SIG-M5 treated with dmso at 0.1 percent for 504 hours (cell line): ENCODE measurements at regions not wholly inside any gene's neighbourhood (a gene's known extent, or its start where the extent isn't known, plus 50 kb on each side); places are given as distances from the start of the nearest gene placed in this dataset.
"Not testable (repeated sequence)": the region's sequence is repeated elsewhere in the genome, so short reads cannot be mapped to it uniquely, and the experiment has no call there.

ENCODE experiments used
- DNase-seq: peaks from one replicate; lab custom pipeline; 2025; ENCODE audit not compliant: unreplicated experiment; lab: John Stamatoyannopoulos, UW

GRCh38 chr22:25407859-25408229 lies 156.6 kb upstream of the GRK3 start:
- no peak for DNase-seq

- DNase-seq = no peak
These were observed 155.2 kb upstream of the GRK3 start for GRCh38 chr22:25409240-25409639.

- no peak for DNase-seq
These were observed 153.6 kb upstream of the GRK3 start for GRCh38 chr22:25410849-25411248.

GRCh38 chr22:25413620-25414019 lies 150.9 kb upstream of the GRK3 start:
- no peak for DNase-seq

- DNase-seq = not testable (repeated sequence)
These were observed 148.7 kb upstream of the GRK3 start for GRCh38 chr22:25415731-25416130.

- not testable (repeated sequence) for DNase-seq
These were observed 146.6 kb upstream of the GRK3 start for GRCh38 chr22:25417826-25418225.

- DNase-seq = peak; percentile 81
These were observed 145.0 kb upstream of the GRK3 start for GRCh38 chr22:25419247-25420113.

GRCh38 chr22:25420114-25420441 lies 144.4 kb upstream of the GRK3 start:
- DNase-seq = not testable (repeated sequence)

GRCh38 chr22:25420471-25420924 lies 144.0 kb upstream of the GRK3 start:
- DNase-seq = no peak

GRCh38 chr22:25420925-25421904 lies 143.3 kb upstream of the GRK3 start:
- no peak for DNase-seq

- DNase-seq = peak; percentile 41
These were observed 137.8 kb upstream of the GRK3 start for GRCh38 chr22:25426530-25427308.

GRCh38 chr22:25431637-25432342 lies 132.7 kb upstream of the GRK3 start:
- DNase-seq = not testable (repeated sequence)

GRCh38 chr22:25433381-25433970 lies 131.0 kb upstream of the GRK3 start:
- not testable (repeated sequence) for DNase-seq

- DNase-seq = no peak
These were observed 126.9 kb upstream of the GRK3 start for GRCh38 chr22:25437414-25438160.

GRCh38 chr22:25447067-25447685 lies 117.3 kb upstream of the GRK3 start:
- DNase-seq = no peak

- DNase-seq = peak; percentile 73
These were observed 116.6 kb upstream of the GRK3 start for GRCh38 chr22:25447686-25448434.

- no peak for DNase-seq
These were observed 115.9 kb upstream of the GRK3 start for GRCh38 chr22:25448435-25449051.
